OCI-LY3 (cell line): ENCODE measurements at regions not wholly inside any gene's neighbourhood (a gene's known extent, or its start where the extent isn't known, plus 50 kb on each side); places are given as distances from the start of the nearest gene placed in this dataset.

Experiments used
- EZH2phosphoT487 ChIP-seq: fragments of 200-600 bp; shearing (Covaris generic); IDR thresholded peaks from 2 replicates; pipeline ENCODE4 v1.6.1; 2018; ENCODE audit warnings: antibody characterized with exemption, mixed run types, low read depth
- TF ChIP-seq, protein P1 (sequence below): fragments of 200-600, 300-600 bp; sonication (generic); IDR thresholded peaks from 2 replicates; pipeline ENCODE4 v1.5.1; 2014; ENCODE audit warnings: antibody characterized with exemption, low read length, low read depth

DNA sequence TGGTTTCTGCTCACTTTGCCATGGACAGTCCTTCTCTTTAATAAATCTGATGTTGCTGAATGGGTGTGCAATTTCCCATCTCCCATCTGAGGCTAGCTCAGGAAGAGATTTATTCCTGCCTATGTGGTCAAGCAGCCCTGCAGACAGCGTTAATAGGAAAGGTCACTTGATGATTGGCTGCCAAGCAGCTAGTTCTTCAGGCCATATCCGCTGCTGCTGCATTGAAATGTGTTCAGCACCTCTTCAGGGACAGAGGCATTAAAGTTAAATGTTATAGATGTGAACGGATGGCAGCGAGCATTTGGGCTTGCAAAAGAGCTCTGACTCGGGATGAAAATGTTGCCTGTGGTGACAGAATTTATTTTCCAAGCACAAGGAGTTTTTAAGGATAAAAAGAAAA is 474.2 kb downstream of the PIK3C3 start:
- TF ChIP-seq, protein P1, sequence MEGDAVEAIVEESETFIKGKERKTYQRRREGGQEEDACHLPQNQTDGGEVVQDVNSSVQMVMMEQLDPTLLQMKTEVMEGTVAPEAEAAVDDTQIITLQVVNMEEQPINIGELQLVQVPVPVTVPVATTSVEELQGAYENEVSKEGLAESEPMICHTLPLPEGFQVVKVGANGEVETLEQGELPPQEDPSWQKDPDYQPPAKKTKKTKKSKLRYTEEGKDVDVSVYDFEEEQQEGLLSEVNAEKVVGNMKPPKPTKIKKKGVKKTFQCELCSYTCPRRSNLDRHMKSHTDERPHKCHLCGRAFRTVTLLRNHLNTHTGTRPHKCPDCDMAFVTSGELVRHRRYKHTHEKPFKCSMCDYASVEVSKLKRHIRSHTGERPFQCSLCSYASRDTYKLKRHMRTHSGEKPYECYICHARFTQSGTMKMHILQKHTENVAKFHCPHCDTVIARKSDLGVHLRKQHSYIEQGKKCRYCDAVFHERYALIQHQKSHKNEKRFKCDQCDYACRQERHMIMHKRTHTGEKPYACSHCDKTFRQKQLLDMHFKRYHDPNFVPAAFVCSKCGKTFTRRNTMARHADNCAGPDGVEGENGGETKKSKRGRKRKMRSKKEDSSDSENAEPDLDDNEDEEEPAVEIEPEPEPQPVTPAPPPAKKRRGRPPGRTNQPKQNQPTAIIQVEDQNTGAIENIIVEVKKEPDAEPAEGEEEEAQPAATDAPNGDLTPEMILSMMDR = no peak
- TF ChIP-seq EZH2phosphoT487 = no peak
